Mesenchymal stem cell (in vitro differentiated cells and primary cell): ENCODE measurements at regions not wholly inside any gene's neighbourhood (a gene's known extent, or its start where the extent isn't known, plus 50 kb on each side); places are given as distances from the start of the nearest gene placed in this dataset.

ENCODE experiments used
- DNase-seq: peaks from one replicate; pipeline ENCODE4 v3.0.0-alpha.2; 2013
- H2AFZ ChIP-seq: one replicate; pipeline ENCODE4 v1.6.1; 2013; ENCODE audit warnings: low read depth, mild to moderate bottlenecking, control low read depth, inconsistent platforms, low read length, moderate library complexity
- H2AK5ac ChIP-seq: 2 replicates; pipeline ENCODE4 v1.6.1; 2013; ENCODE audit warnings: low read length, moderate library complexity, mild to moderate bottlenecking, inconsistent platforms; ENCODE audit not compliant: severe bottlenecking
- H2BK120ac ChIP-seq: one replicate; pipeline ENCODE4 v1.6.1; 2013; ENCODE audit warnings: low read depth, mild to moderate bottlenecking, inconsistent platforms, low read length, moderate library complexity
- H2BK12ac ChIP-seq, 2 experiments: one replicate each; pipeline ENCODE4 v1.6.1; 2013; ENCODE audit warnings: inconsistent platforms in 2 of 2, low read length in 2 of 2, mild to moderate bottlenecking in 2 of 2, moderate library complexity in 2 of 2, control low read depth in 1 of 2
- H2BK15ac ChIP-seq: one replicate; pipeline ENCODE4 v1.6.1; 2013; ENCODE audit warnings: mild to moderate bottlenecking, low read depth, inconsistent platforms; ENCODE audit not compliant: poor library complexity, severe bottlenecking
- H2BK5ac ChIP-seq: 2 replicates; pipeline ENCODE4 v1.6.1; 2013; ENCODE audit warnings: low read depth, mild to moderate bottlenecking, low read length, control low read depth, inconsistent platforms; ENCODE audit not compliant: poor library complexity, severe bottlenecking
- H3K14ac ChIP-seq, 2 experiments: one replicate each; pipeline ENCODE4 v1.6.1; 2013; ENCODE audit warnings: inconsistent platforms in 2 of 2, low read length in 2 of 2, control low read depth in 1 of 2, mild to moderate bottlenecking in 1 of 2, moderate library complexity in 1 of 2
- H3K18ac ChIP-seq, 2 experiments: one replicate each; pipeline ENCODE4 v1.6.1; 2013; ENCODE audit warnings: inconsistent platforms in 2 of 2, low read length in 2 of 2, control low read depth in 1 of 2, low read depth in 1 of 2, mild to moderate bottlenecking in 1 of 2
- H3K23ac ChIP-seq, 2 experiments: one replicate each; pipeline ENCODE4 v1.6.1; 2013; ENCODE audit warnings: inconsistent platforms in 2 of 2, low read length in 2 of 2, mild to moderate bottlenecking in 2 of 2, moderate library complexity in 2 of 2, control low read depth in 1 of 2
- H3K27ac ChIP-seq: 2 replicates; pipeline ENCODE4 v1.5.1; 2013; ENCODE audit warnings: mild to moderate bottlenecking, moderate library complexity, low read length, control low read depth, inconsistent platforms; ENCODE audit not compliant: poor library complexity, severe bottlenecking
- H3K27me3 ChIP-seq, 2 experiments: 2 replicates each; pipeline versions ENCODE4 v1.6.1 to v1.7.0; 2013; ENCODE audit warnings: low read length in 2 of 2, mild to moderate bottlenecking in 2 of 2, moderate library complexity in 2 of 2, control low read depth in 1 of 2, inconsistent platforms in 1 of 2; ENCODE audit not compliant: control insufficient read depth in 1 of 2, insufficient read depth in 1 of 2
- H3K36me3 ChIP-seq, 2 experiments: 2 replicates each; pipeline versions ENCODE4 v1.6.1 to v1.7.0; 2013; ENCODE audit warnings: low read length in 2 of 2, control low read depth in 1 of 2, inconsistent platforms in 1 of 2, low read depth in 1 of 2, mild to moderate bottlenecking in 1 of 2; ENCODE audit not compliant: insufficient read depth in 2 of 2, control insufficient read depth in 1 of 2
- H3K4ac ChIP-seq, 2 experiments: one replicate each; pipeline ENCODE4 v1.6.1; 2013; ENCODE audit warnings: inconsistent platforms in 2 of 2, low read length in 2 of 2, mild to moderate bottlenecking in 2 of 2, moderate library complexity in 2 of 2, control low read depth in 1 of 2, low read depth in 1 of 2
- H3K4me1 ChIP-seq: 2 replicates; pipeline ENCODE4 v1.6.1; 2013; ENCODE audit warnings: low read depth, low read length, control low read depth; ENCODE audit not compliant: control insufficient read depth, insufficient read depth
- H3K4me2 ChIP-seq: 2 replicates; pipeline ENCODE4 v1.6.1; 2013; ENCODE audit warnings: low read length, mild to moderate bottlenecking, inconsistent platforms; ENCODE audit not compliant: poor library complexity, severe bottlenecking
- H3K4me3 ChIP-seq, 2 experiments: 2 replicates each; pipeline versions ENCODE4 v1.5.1 to v1.7.0; 2013; ENCODE audit warnings: low read length in 2 of 2, mild to moderate bottlenecking in 2 of 2, control low read depth in 1 of 2, low read depth in 1 of 2; ENCODE audit not compliant: insufficient read depth in 1 of 2
- H3K79me1 ChIP-seq: replicated peaks from 2 replicates; pipeline ENCODE4 v1.6.1; 2013; ENCODE audit warnings: mild to moderate bottlenecking, control low read depth, low read length, inconsistent platforms; ENCODE audit not compliant: poor library complexity, severe bottlenecking
- H3K9ac ChIP-seq: 2 replicates; pipeline ENCODE4 v1.7.0; 2013; ENCODE audit warnings: mild to moderate bottlenecking, low read length, moderate library complexity
- H3K9me3 ChIP-seq: 2 replicates; pipeline ENCODE4 v1.7.0; 2013; ENCODE audit warnings: mild to moderate bottlenecking, low read length; ENCODE audit not compliant: control insufficient read depth
- H4K8ac ChIP-seq: one replicate; pipeline ENCODE4 v1.6.1; 2013; ENCODE audit warnings: inconsistent platforms, mild to moderate bottlenecking, low read length, moderate library complexity
- H4K91ac ChIP-seq: one replicate; pipeline ENCODE4 v1.6.1; 2013; ENCODE audit warnings: mild to moderate bottlenecking, low read length, inconsistent platforms
- WGBS: methylation state at CpG from one replicate; pipeline ENCODE4 v1.1.7; 2013; ENCODE audit warnings: mixed read lengths; 5-methylcytosine and 5-hydroxymethylcytosine counted together

GRCh38 chr4:127347936-127348335 is 284.8 kb upstream of the INTU start:
- H2BK15ac ChIP-seq, result no peak overlapping the region
- no peaks in the 10 kb centered on the region for H3K79me1 ChIP-seq
- no peak overlapping the region for H3K23ac ChIP-seq
- no peaks in the 10 kb centered on the region for H3K9me3 ChIP-seq
- no peaks in the 10 kb centered on the region for H3K4me1 ChIP-seq
- H2BK5ac ChIP-seq, result no peak overlapping the region
- no peak overlapping the region for H3K9ac ChIP-seq
- H2AFZ ChIP-seq, result no peak overlapping the region
- no peak for DNase-seq
- no peak overlapping the region for H2BK12ac ChIP-seq
- no peak overlapping the region for H3K14ac ChIP-seq
- H3K27ac ChIP-seq, result no peak overlapping the region
- H3K36me3 ChIP-seq, result no peaks in the 10 kb centered on the region
- no peak overlapping the region for H4K8ac ChIP-seq
- no peak overlapping the region for H3K4me3 ChIP-seq
- H3K27me3 ChIP-seq, result no peaks in the 10 kb centered on the region
- no peak overlapping the region for H3K18ac ChIP-seq
- 92% methylated on average over 2 of the region's 2 CpGs for WGBS
- H2AK5ac ChIP-seq, result no peak overlapping the region
- no peak overlapping the region for H2BK120ac ChIP-seq
- no peak overlapping the region for H3K4ac ChIP-seq
- no peak overlapping the region for H4K91ac ChIP-seq
- H3K4me2 ChIP-seq, result no peak overlapping the region

- no peak overlapping the region for H3K4ac ChIP-seq
- no peak overlapping the region for H4K8ac ChIP-seq
- no peaks in the 10 kb centered on the region for H3K27me3 ChIP-seq
- no peak overlapping the region for H3K27ac ChIP-seq
- H3K79me1 ChIP-seq, result no peaks in the 10 kb centered on the region
- no peak overlapping the region for H2AFZ ChIP-seq
- WGBS, result 72% methylated on average over 7 of the region's 7 CpGs
- H3K36me3 ChIP-seq, result no peaks in the 10 kb centered on the region
- no peak overlapping the region for H3K23ac ChIP-seq
- no peaks in the 10 kb centered on the region for H3K9me3 ChIP-seq
- no peak overlapping the region for H3K14ac ChIP-seq
- H2BK15ac ChIP-seq, result no peak overlapping the region
- H3K9ac ChIP-seq, result no peak overlapping the region
- DNase-seq, result peak; percentile 4
- no peak overlapping the region for H2BK120ac ChIP-seq
- no peak overlapping the region for H3K18ac ChIP-seq
- no peak overlapping the region for H2AK5ac ChIP-seq
- no peaks in the 10 kb centered on the region for H3K4me1 ChIP-seq
- H3K4me3 ChIP-seq, result no peak overlapping the region
- no peak overlapping the region for H3K4me2 ChIP-seq
- no peak overlapping the region for H2BK12ac ChIP-seq
- no peak overlapping the region for H4K91ac ChIP-seq
- no peak overlapping the region for H2BK5ac ChIP-seq
Observed at GRCh38 chr4:127352220-127353113, 280.3 kb upstream of the INTU start.

- Histone ChIP-seq H3K36me3 (no peaks in the 10 kb centered on the region), H2BK120ac (no peak overlapping the region), H4K91ac (no peak overlapping the region), H3K79me1 (no peaks in the 10 kb centered on the region), H3K4ac (no peak overlapping the region), H3K27me3 (no peaks in the 10 kb centered on the region), H2BK12ac (no peak overlapping the region), H2BK5ac (no peak overlapping the region), H4K8ac (no peak overlapping the region), H3K4me1 (no peaks in the 10 kb centered on the region), H3K18ac (no peak overlapping the region), H3K27ac (no peak overlapping the region), H3K4me2 (no peak overlapping the region), H2AFZ (no peak overlapping the region), H2BK15ac (no peak overlapping the region), H3K9me3 (peaks cover 6% of the 10 kb centered on the region), H3K23ac (no peak overlapping the region), H3K14ac (no peak overlapping the region), H3K4me3 (no peak overlapping the region), H2AK5ac (no peak overlapping the region), H3K9ac (no peak overlapping the region)
- no peak for DNase-seq
- WGBS, result 95% methylated on average over 2 of the region's 2 CpGs
Observed at GRCh38 chr4:127355743-127356142, 277.0 kb upstream of the INTU start.

DNA sequence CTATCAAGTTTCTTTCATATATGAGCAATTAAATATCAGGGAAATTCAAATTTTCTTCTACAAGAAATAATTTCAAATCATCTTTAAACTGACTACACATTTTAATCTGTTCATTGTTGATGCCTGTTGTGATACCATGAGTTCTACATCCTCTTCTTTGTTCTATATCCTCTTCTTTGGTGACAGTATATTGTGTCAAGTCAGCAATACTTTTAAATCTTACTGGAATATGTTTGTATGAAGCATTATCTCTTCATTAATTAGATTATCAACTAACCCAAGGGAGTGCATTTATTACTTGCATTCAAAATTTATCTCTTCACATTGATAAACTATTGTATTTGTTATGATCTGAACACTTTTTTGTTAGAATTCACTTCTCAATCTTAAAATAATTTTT is 275.0 kb upstream of the INTU start:
- Histone ChIP-seq H3K4me3 (no peak overlapping the region), H2AFZ (no peak overlapping the region), H2BK120ac (no peak overlapping the region), H3K9me3 (peaks cover 6% of the 10 kb centered on the region), H3K9ac (no peak overlapping the region), H3K27ac (no peak overlapping the region), H3K14ac (no peak overlapping the region), H3K4ac (no peak overlapping the region), H2BK15ac (no peak overlapping the region), H3K4me1 (no peaks in the 10 kb centered on the region), H3K4me2 (no peak overlapping the region), H3K36me3 (no peaks in the 10 kb centered on the region), H3K79me1 (no peaks in the 10 kb centered on the region), H2BK12ac (no peak overlapping the region), H3K23ac (no peak overlapping the region), H4K91ac (no peak overlapping the region), H4K8ac (no peak overlapping the region), H2AK5ac (no peak overlapping the region), H3K27me3 (no peaks in the 10 kb centered on the region), H2BK5ac (no peak overlapping the region), H3K18ac (no peak overlapping the region)
- DNase-seq, result no peak
